ENCODE measurements at regions not wholly inside any gene's neighbourhood (a gene's known extent, or its start where the extent isn't known, plus 50 kb on each side); places are given as distances from the start of the nearest gene placed in this dataset.

DNA sequence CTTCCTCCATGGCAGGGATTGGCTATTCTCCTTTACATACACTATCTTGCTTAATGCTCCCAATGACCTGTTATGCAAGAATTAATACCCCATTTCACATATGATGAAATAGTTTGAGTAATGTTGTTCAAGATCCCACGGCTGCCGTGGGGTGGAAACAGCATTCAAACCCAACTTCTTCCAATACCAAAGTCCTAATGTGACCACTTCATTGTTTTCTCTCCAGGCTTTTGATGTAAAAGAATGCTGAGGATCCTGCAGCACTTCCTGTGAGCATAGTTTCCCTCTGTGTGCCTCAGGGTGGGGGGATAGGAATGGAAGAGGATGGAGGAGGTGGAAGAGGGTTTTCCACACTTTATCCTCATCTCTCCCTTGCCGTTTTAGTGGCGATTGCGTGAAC lies 199.4 kb downstream of the IRS1 start:
- H3K27me3 ChIP-seq (ENCODE audit: low read depth): no peaks in the 10 kb centered on the region
- ATAC-seq (no peak), DNase-seq (no peak)
- no peak overlapping the region for H3K27ac ChIP-seq
- H3K4me3 ChIP-seq: no peak overlapping the region
- no peaks in the 10 kb centered on the region for H3K4me1 ChIP-seq
- H3K36me3 ChIP-seq: no peaks in the 10 kb centered on the region
- TF ChIP-seq, protein P1, sequence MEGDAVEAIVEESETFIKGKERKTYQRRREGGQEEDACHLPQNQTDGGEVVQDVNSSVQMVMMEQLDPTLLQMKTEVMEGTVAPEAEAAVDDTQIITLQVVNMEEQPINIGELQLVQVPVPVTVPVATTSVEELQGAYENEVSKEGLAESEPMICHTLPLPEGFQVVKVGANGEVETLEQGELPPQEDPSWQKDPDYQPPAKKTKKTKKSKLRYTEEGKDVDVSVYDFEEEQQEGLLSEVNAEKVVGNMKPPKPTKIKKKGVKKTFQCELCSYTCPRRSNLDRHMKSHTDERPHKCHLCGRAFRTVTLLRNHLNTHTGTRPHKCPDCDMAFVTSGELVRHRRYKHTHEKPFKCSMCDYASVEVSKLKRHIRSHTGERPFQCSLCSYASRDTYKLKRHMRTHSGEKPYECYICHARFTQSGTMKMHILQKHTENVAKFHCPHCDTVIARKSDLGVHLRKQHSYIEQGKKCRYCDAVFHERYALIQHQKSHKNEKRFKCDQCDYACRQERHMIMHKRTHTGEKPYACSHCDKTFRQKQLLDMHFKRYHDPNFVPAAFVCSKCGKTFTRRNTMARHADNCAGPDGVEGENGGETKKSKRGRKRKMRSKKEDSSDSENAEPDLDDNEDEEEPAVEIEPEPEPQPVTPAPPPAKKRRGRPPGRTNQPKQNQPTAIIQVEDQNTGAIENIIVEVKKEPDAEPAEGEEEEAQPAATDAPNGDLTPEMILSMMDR (IDR thresholded peaks at IDR 0.05): no peak
- intact Hi-C loops (cut with DNase I): no loop called here
- no peaks in the 10 kb centered on the region for H3K9me3 ChIP-seq

DNA sequence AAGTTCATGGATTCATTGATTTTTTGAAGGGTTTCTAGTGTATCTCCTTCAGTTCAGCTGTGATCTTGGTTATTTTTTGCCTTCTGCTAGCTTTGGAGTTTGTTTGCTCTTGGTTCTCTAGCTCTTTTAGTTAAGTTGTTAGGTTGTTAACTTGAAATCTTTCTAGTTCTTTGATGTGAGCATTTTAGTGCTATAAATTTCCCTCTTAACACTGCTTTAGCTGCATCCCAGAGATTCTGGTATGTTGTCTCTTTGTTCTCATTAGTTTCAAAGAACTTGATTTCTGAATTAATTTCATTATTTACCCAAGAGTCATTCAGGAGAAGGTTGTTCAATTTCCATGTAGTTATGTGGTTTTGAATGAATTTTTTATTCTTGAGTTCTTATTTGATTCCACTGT lies 210.6 kb downstream of the IRS1 start:
- no peak overlapping the region for H3K27ac ChIP-seq
- no peak for DNase-seq
- no peaks in the 10 kb centered on the region for H3K4me1 ChIP-seq
- ATAC-seq: no peak
- no peaks in the 10 kb centered on the region for H3K36me3 ChIP-seq
- TF ChIP-seq, protein P1 (IDR thresholded peaks at IDR 0.05): no peak
- H3K4me3 ChIP-seq: no peak overlapping the region
- H3K27me3 ChIP-seq (ENCODE audit: low read depth): no peaks in the 10 kb centered on the region
- intact Hi-C loops (cut with DNase I): no loop called here
- peaks cover 14% of the 10 kb centered on the region for H3K9me3 ChIP-seq

DNA sequence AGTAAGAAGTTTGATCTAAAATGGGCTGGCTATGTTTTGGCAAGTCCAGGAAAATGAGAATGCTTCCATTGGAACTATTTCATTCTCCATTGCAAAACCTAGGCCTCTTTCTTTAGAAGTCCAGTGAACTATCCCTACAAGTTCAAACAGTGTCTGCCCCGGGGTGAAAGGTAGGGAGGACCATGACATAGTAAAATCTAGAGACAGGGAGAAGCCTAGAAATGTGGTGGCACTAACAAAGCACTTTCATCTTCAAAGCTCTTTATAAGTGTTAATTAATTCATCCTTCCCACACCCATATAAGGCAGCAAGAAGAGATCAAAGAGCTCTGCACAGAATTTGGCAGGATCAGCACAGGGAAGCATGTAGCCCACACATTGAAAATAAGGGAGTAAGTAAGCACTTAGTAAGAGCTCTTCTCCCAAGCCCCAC lies 214.5 kb downstream of the IRS1 start:
- TF ChIP-seq, protein P1 (IDR thresholded peaks at IDR 0.05): no peak
- Histone ChIP-seq H3K27ac (no peak overlapping the region), H3K4me3 (no peak overlapping the region), H3K27me3 (ENCODE audit: low read depth) (no peaks in the 10 kb centered on the region), H3K9me3 (peaks cover 14% of the 10 kb centered on the region), H3K36me3 (no peaks in the 10 kb centered on the region), H3K4me1 (no peaks in the 10 kb centered on the region)
- no peak for ATAC-seq
- no peak for DNase-seq
- intact Hi-C loops (cut with DNase I): no loop called here

DNA sequence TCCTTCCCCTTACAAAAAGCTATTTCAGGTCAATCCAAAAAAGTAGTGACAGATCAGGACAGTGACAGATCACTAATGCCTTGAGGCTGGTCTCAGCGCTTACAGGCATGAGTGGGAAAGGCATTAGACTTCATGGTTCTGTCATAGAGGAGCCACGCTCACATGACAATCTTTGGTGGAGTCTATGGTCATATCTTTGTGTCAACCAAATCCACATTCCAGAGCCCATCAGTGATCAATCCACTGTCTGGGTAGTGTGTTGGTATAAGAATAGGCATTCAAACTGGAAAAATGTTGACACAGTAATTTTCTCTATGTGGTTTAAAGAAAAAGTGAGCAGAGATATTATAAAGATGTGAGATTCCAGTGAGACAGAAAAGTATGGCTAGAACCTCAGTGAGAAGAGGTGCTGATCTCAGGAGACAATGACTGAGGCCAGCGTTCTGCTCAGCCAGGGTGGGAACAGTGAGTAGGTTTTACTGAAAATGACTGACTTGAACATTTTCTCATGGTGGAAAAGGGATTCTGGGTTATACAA lies 215.0 kb downstream of the IRS1 start:
- TF ChIP-seq, protein P1 (IDR thresholded peaks at IDR 0.05): no peak
- no peak for DNase-seq
- no peak overlapping the region for H3K4me3 ChIP-seq
- H3K27ac ChIP-seq: no peak overlapping the region
- peaks cover 13% of the 10 kb centered on the region for H3K9me3 ChIP-seq
- no peak for ATAC-seq
- no peaks in the 10 kb centered on the region for H3K36me3 ChIP-seq
- H3K4me1 ChIP-seq: no peaks in the 10 kb centered on the region
- no peaks in the 10 kb centered on the region for H3K27me3 ChIP-seq (ENCODE audit: low read depth)
- intact Hi-C loops (cut with DNase I): no loop called here

DNA sequence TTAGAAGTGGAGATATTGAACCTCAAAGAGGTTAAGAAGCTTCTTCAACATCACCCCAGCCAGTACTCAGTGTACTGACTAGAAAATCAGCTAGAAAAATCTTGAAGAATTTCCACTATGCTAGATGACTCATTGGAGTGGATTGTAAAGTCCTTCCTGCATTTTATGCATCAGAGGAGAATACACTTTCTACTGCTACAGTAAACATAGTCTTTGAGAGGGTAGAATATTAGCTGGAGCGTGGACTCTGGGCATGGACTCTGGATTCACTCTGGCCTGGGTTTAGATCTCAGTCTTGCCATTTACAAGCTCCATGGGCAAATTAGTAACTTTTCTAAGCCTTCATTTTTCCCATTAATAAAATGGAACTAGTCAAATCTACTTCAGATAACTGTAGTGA lies 215.9 kb downstream of the IRS1 start:
- H3K36me3 ChIP-seq: no peaks in the 10 kb centered on the region
- no peak for DNase-seq
- H3K4me3 ChIP-seq: no peak overlapping the region
- H3K9me3 ChIP-seq: peaks cover 5% of the 10 kb centered on the region
- intact Hi-C loops (cut with DNase I): no loop called here
- TF ChIP-seq, protein P1 (IDR thresholded peaks at IDR 0.05): no peak
- ATAC-seq: peak; percentile 79 to 91
- H3K27me3 ChIP-seq (ENCODE audit: low read depth): no peaks in the 10 kb centered on the region
- no peak overlapping the region for H3K27ac ChIP-seq
- no peaks in the 10 kb centered on the region for H3K4me1 ChIP-seq

DNA sequence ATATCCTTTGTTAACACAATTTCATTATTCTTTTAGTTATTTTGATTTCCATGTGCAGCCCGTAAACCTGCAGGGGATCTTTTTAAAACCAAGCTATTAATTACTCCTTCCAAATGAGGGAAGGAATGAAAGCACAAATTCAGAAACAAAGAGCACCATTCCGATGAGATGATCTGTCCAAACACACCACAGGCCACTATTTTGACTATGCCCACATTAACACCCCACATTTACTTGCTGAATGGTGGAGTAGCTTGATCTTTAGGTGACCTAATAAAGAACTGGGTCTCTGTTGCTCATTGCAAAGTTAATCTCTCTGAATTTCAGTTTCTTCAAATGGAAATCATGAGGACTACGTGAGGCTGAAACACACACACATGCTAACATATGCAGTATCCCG lies 218.0 kb downstream of the IRS1 start:
- TF ChIP-seq, protein P1 (IDR thresholded peaks at IDR 0.05): no peak
- H3K27ac ChIP-seq: no peak overlapping the region
- H3K36me3 ChIP-seq: no peaks in the 10 kb centered on the region
- H3K4me3 ChIP-seq: no peak overlapping the region
- H3K9me3 ChIP-seq: no peaks in the 10 kb centered on the region
- no peaks in the 10 kb centered on the region for H3K27me3 ChIP-seq (ENCODE audit: low read depth)
- H3K4me1 ChIP-seq: no peaks in the 10 kb centered on the region
- DNase-seq (no peak), ATAC-seq (no peak)
- intact Hi-C loops (cut with DNase I): no loop called here
